AG10803 (cell line): ENCODE measurements at regions not wholly inside any gene's neighbourhood (a gene's known extent, or its start where the extent isn't known, plus 50 kb on each side); places are given as distances from the start of the nearest gene placed in this dataset.

Source experiments
- DNase-seq: peaks from one replicate; pipeline ENCODE4 v3.0.0; 2010; ENCODE audit warnings: low read depth
- H3K4me3 ChIP-seq: 2 replicates; pipeline ENCODE4 v1.5.1; 2011; ENCODE audit warnings: mild to moderate bottlenecking, low read length, control low read depth
- TF ChIP-seq, protein P1 (sequence below): conservative IDR thresholded peaks from 2 replicates; pipeline ENCODE4 v1.5.1; 2011; ENCODE audit warnings: mild to moderate bottlenecking, low read length, control low read depth, inconsistent platforms

DNA sequence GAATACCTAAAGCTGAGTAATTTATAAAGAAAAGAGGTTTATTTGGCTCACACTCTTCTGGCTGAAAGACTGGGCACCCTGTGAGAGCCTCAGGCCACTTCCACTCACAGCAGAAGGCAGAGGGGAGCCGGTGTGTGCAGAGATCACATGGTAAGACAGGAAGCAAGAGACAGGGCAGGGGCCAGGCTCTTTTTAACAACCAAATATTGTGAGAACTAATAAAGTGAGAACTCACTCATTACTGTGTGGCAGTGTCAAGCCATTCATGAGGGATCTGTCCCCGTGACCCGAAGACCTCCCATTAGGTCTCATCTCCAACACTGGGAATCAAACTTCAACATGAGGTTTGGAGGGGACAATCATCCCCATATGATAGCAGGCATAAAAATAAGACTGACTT, 180.8 kb upstream of the DIO3 start:
- DNase-seq = no peak
- TF ChIP-seq, protein P1, sequence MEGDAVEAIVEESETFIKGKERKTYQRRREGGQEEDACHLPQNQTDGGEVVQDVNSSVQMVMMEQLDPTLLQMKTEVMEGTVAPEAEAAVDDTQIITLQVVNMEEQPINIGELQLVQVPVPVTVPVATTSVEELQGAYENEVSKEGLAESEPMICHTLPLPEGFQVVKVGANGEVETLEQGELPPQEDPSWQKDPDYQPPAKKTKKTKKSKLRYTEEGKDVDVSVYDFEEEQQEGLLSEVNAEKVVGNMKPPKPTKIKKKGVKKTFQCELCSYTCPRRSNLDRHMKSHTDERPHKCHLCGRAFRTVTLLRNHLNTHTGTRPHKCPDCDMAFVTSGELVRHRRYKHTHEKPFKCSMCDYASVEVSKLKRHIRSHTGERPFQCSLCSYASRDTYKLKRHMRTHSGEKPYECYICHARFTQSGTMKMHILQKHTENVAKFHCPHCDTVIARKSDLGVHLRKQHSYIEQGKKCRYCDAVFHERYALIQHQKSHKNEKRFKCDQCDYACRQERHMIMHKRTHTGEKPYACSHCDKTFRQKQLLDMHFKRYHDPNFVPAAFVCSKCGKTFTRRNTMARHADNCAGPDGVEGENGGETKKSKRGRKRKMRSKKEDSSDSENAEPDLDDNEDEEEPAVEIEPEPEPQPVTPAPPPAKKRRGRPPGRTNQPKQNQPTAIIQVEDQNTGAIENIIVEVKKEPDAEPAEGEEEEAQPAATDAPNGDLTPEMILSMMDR = no peak
- H3K4me3 ChIP-seq = no peak overlapping the region

DNA sequence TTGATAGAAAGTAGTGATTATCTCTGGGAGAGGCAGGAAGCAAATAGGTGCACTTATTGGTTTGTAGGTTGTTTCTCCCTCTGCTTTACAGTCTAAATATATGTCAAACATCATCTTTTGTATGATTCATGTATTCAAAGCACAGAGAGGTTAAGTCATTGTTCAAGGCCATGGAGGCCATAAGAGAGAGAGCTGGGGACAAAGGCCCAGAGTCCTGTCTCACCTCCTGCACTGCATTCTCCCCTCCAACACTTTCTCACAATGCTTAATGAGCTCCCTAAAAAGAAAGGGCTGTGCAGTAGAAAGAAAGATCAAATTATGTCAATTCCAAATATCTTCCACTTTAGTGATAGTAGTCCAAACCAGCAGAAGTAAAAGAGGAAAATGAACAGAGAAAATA, 180.4 kb upstream of the DIO3 start:
- H3K4me3 ChIP-seq = no peak overlapping the region
- TF ChIP-seq, protein P1 = no peak
- no peak for DNase-seq

DNA sequence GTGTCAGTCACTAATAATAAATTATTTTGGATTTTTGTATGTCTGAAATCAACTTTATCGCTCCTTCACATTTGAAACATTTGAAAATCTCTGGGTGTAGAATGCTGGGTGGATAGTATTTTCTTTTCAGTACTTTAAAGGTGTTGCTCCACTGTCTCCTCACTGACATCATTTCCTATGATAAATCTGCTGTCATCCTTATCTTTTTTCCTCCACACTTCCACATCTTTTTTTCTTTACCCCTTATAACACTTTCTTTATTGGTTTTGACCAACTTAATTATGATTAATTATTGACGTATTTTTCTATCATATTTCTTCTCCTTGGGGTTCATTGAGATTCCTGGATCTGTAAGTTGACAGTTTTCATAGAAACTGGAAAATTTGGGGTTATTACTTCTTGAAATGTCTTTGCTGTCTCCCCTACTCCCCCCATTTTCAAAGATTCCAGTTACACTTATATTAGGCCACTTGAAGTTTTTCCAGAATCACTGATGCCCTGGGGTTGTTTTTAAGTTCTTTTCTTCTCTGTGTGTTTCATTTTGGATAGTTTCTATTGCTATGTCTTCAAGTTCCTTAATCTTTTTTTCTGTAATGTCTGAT, 177.5 kb upstream of the DIO3 start:
- no peak for DNase-seq
- TF ChIP-seq, protein P1 = no peak
- H3K4me3 ChIP-seq = no peak overlapping the region

DNA sequence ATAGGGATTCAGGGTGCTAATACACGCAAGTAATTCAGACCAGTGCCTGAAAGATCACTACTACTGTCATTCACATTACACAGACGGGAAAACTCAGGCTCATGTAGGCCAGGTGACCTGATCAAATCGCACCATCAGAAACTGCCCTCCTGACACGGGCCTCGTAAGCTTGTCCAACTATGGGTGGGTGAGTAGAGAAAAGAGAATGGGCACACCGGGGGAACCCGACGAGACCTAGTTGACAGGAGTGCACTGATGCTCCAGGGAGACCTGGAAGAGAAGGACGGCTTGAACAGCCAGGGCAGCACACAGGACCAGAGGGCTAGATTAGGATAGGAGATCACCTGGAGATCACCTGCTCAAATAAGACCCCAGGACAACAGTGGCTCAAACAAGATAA, 166.9 kb upstream of the DIO3 start:
- DNase-seq = no peak
- TF ChIP-seq, protein P1 = no peak
- no peak overlapping the region for H3K4me3 ChIP-seq

DNA sequence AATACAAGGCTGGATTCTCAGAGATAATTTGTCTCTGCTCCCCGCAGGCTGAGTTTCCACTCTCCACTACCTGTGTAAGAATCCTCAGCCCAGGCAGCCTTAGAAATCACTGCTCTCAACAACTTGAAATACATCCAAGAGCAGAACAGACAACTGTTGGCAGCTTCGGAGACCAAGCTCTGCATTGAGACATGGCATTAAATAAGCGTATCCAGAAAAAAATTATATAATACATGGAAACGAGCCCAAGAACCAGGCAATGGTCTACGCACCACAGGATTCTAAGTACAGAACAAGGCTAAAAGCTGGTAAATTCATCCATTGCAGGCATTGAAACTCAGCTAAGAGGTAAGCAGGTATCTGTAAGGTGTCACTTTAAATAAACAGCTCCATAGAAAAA, 165.5 kb upstream of the DIO3 start:
- no peak for DNase-seq
- TF ChIP-seq, protein P1 = no peak
- no peak overlapping the region for H3K4me3 ChIP-seq

DNA sequence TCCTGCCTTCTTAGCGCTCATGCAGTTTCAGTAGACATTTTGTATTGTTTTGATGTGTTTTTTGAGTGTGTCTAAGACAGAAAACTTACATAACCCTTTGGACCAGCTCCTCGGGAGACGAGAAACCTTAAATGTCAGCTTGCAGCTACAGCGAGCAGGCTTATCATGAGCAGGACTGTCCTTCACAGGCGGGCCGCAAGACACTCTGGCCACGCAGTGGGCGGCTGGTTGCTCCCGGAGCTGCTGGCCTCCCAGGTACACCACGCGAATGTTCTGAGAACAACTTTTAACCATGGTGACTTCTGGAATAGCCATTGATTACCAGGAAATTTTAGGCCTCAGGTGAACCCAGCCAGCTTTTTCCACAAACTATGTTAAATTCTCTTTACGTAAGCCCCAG, 164.1 kb upstream of the DIO3 start:
- no peak for DNase-seq
- H3K4me3 ChIP-seq = no peak overlapping the region
- TF ChIP-seq, protein P1 = no peak

DNA sequence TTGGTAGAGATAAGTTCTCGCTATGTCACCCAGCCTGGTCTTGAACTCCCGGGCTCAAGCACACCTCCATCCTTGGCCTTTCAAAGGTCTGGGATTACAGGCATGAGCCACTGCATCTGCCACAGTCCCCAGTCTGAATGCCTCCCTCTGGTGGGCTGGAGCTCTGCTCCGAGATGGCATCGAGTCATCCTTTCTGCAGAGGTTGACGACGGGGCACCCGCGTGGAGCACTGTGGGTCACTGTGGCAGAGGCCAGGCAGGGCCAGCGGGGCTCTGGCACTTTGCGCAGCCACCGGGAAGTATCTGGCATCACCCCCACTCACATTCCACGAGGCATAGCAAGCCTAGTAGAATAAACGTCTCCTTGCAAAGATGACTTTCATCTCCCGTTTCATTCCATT, 163.3 kb upstream of the DIO3 start:
- DNase-seq = no peak
- H3K4me3 ChIP-seq = no peak overlapping the region
- TF ChIP-seq, protein P1 = no peak
